ENCODE measurements at regions not wholly inside any gene's neighbourhood (a gene's known extent, or its start where the extent isn't known, plus 50 kb on each side); places are given as distances from the start of the nearest gene placed in this dataset.
"Not testable (repeated sequence)": the region's sequence is repeated elsewhere in the genome, so short reads cannot be mapped to it uniquely, and the experiment has no call there.

DNA sequence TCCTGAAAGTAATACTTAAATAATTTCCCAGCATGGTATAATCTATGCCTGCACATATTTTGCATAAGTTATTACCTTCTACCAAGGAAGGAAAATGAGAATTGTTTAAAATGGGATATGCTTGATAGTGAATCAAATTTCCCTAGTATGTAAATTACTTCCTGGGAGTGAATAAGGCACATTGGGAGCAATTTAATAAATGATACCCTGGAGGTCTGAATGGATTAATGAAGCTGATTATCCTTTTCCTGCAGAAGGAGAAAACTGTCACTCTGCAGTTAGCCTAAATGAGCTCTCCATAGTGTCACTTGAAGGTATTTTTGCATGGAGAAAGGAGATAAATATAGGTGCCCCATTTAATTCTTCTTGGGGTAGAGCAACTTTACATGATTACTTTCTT lies 2212.0 kb downstream of the PCDH7 start (continued):
- TF ChIP-seq, protein P1, sequence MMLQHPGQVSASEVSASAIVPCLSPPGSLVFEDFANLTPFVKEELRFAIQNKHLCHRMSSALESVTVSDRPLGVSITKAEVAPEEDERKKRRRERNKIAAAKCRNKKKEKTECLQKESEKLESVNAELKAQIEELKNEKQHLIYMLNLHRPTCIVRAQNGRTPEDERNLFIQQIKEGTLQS (IDR thresholded peaks at IDR 0.05; ENCODE audit: insufficient read depth, low read depth, low read length): no peak
- no peak for TF ChIP-seq GTF2F1 (IDR thresholded peaks at IDR 0.05; ENCODE audit: borderline replicate concordance, low read depth, low read length)
- no peak for TF ChIP-seq EZH2 (IDR thresholded peaks at IDR 0.05; ENCODE audit: low read depth, low read length, severe bottlenecking)
- TF ChIP-seq YY1 (IDR thresholded peaks at IDR 0.05; ENCODE audit: low read depth, low read length): no peak
- TF ChIP-seq, protein P2, sequence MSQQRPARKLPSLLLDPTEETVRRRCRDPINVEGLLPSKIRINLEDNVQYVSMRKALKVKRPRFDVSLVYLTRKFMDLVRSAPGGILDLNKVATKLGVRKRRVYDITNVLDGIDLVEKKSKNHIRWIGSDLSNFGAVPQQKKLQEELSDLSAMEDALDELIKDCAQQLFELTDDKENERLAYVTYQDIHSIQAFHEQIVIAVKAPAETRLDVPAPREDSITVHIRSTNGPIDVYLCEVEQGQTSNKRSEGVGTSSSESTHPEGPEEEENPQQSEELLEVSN (IDR thresholded peaks at IDR 0.05): no peak
- no peak for TF ChIP-seq TEAD4 (IDR thresholded peaks at IDR 0.05; ENCODE audit: low read depth, low read length)

DNA sequence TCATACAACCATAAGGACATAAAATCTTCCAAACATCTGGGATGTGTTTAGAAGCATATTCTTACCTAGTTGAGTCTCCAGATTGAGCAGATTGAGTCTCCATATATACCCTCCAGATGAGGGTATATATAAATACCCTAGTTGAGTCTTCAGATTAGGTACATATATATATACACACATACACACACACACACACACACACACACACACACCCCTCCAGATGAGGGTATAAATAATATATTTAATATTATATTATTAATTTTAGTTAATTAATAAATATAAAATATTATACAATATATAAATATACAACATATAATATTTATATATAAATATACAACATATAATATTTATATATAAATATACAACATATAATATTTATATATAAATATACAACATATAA lies 2219.1 kb downstream of the PCDH7 start:
- H3K4ac ChIP-seq (replicated peaks; ENCODE audit: insufficient read length, low read depth, low read length); FAIRE-seq: not testable (repeated sequence)

More for the DNA sequence above, 2219.1 kb downstream of the PCDH7 start:
- H3K4me2 ChIP-seq (ENCODE audit: insufficient read depth in 1 of 2, low read depth in 2 of 2, low read length in 2 of 2); H2BK15ac ChIP-seq (ENCODE audit: low read length); H3K79me1 ChIP-seq (ENCODE audit: low read depth, low read length); H2BK5ac ChIP-seq (ENCODE audit: low read depth, low read length); H3K27me3 ChIP-seq (replicated peaks in 1 of 4; ENCODE audit: control insufficient read depth in 3 of 4, extremely low read depth in 1 of 4, insufficient read depth in 3 of 4, low read length in 3 of 4); H2BK12ac ChIP-seq (ENCODE audit: low read depth, low read length); H4K20me1 ChIP-seq (replicated peaks in 1 of 2; ENCODE audit: control insufficient read depth in 1 of 2, insufficient read depth in 2 of 2, low read length in 2 of 2); H3K79me2 ChIP-seq (ENCODE audit: control insufficient read depth in 1 of 2, insufficient read depth in 2 of 2, low read length in 2 of 2); H3K36me3 ChIP-seq (ENCODE audit: control insufficient read depth in 2 of 4, insufficient read depth in 4 of 4, low read length in 3 of 4); H3K23ac ChIP-seq (ENCODE audit: insufficient read length); H3K4me3 ChIP-seq (ENCODE audit: extremely low read depth in 1 of 4, insufficient read depth in 2 of 4, low read depth in 3 of 4, low read length in 4 of 4); H2BK120ac ChIP-seq (replicated peaks; ENCODE audit: low read depth, low read length); H3K9ac ChIP-seq (replicated peaks in 1 of 4; ENCODE audit: extremely low read depth in 1 of 4, low read depth in 3 of 4, low read length in 3 of 4); H3K14ac ChIP-seq (ENCODE audit: insufficient read length); H4K91ac ChIP-seq (replicated peaks; ENCODE audit: insufficient read length, low read length); H2BK20ac ChIP-seq (ENCODE audit: low read length); POLR2A ChIA-PET (ENCODE audit: partially characterized antibody); H2AFZ ChIP-seq (ENCODE audit: low read length); H4K5ac ChIP-seq (ENCODE audit: insufficient read length, low read depth, low read length); H2AK5ac ChIP-seq (ENCODE audit: low read depth, low read length); H4K8ac ChIP-seq (ENCODE audit: extremely low read depth, insufficient read depth, low read length); H3K23me2 ChIP-seq (ENCODE audit: low read depth, low read length); H3K9me3 ChIP-seq (ENCODE audit: insufficient read depth in 2 of 2, low read depth in 1 of 2, low read length in 1 of 2); H3K27ac ChIP-seq (ENCODE audit: low read depth, low read length); CTCF ChIA-PET (ENCODE audit: partially characterized antibody); H3K56ac ChIP-seq (replicated peaks; ENCODE audit: insufficient read length, low read depth, low read length); H3K4me1 ChIP-seq (replicated peaks in 1 of 4; ENCODE audit: control insufficient read depth in 3 of 4, insufficient read depth in 4 of 4, low read length in 3 of 4); DNase-seq (ENCODE audit: low read depth in 1 of 2, low spot score in 2 of 2); H3K18ac ChIP-seq (ENCODE audit: extremely low read depth, low read length): not testable (repeated sequence)
